Muscle layer of duodenum (tissue), 2 donors: ENCODE measurements at regions not wholly inside any gene's neighbourhood (a gene's known extent, or its start where the extent isn't known, plus 50 kb on each side); places are given as distances from the start of the nearest gene placed in this dataset.

ENCODE experiments used
- H3K27ac ChIP-seq: one replicate; pipeline ENCODE4 v1.7.0; 2013; ENCODE audit warnings: mild to moderate bottlenecking, low read length
- H3K27me3 ChIP-seq: one replicate; pipeline ENCODE4 v1.7.0; 2013; ENCODE audit warnings: low read depth, mild to moderate bottlenecking, control low read depth, low read length
- H3K36me3 ChIP-seq, 2 donors: one replicate each; pipeline ENCODE4 v1.7.0; 2013; ENCODE audit warnings: low read length in 2 of 2, control low read depth in 1 of 2, mild to moderate bottlenecking in 1 of 2; ENCODE audit not compliant: insufficient read depth in 2 of 2, control insufficient read depth in 1 of 2
- H3K4me1 ChIP-seq, 2 donors: one replicate each; pipeline ENCODE4 v1.7.0; 2013; ENCODE audit warnings: low read length in 2 of 2, mild to moderate bottlenecking in 2 of 2, control low read depth in 1 of 2, moderate library complexity in 1 of 2; ENCODE audit not compliant: insufficient read depth in 2 of 2, control insufficient read depth in 1 of 2
- H3K4me3 ChIP-seq, 2 donors: one replicate each; pipeline ENCODE4 v1.7.0; 2013; ENCODE audit warnings: low read length in 2 of 2, low read depth in 1 of 2, mild to moderate bottlenecking in 1 of 2
- H3K9me3 ChIP-seq, 2 donors: one replicate each; pipeline ENCODE4 v1.7.0; 2013; ENCODE audit warnings: low read length in 2 of 2, control low read depth in 1 of 2, mild to moderate bottlenecking in 1 of 2; ENCODE audit not compliant: control insufficient read depth in 1 of 2
- donor health status: healthy.

- Histone ChIP-seq H3K9me3 (no peaks in the 10 kb centered on the region), H3K36me3 (no peaks in the 10 kb centered on the region)
Observed at GRCh38 chr4:60588556-60588955, 611.6 kb upstream of the ADGRL3 start.

GRCh38 chr4:60589425-60589824, 610.7 kb upstream of the ADGRL3 start:
- H3K27me3 ChIP-seq: no peaks in the 10 kb centered on the region
- no peaks in the 10 kb centered on the region for H3K36me3 ChIP-seq
- no peak overlapping the region for H3K4me3 ChIP-seq
- H3K9me3 ChIP-seq: no peaks in the 10 kb centered on the region
- H3K27ac ChIP-seq: no peak overlapping the region
- no peaks in the 10 kb centered on the region for H3K4me1 ChIP-seq

More at GRCh38 chr4:60588556-60588955, 611.6 kb upstream of the ADGRL3 start:
- Histone ChIP-seq H3K4me1 (no peaks in the 10 kb centered on the region), H3K27me3 (no peaks in the 10 kb centered on the region), H3K4me3 (no peak overlapping the region), H3K27ac (no peak overlapping the region)

GRCh38 chr4:60590116-60590515, 610.0 kb upstream of the ADGRL3 start:
- Histone ChIP-seq H3K4me1 (no peaks in the 10 kb centered on the region), H3K27ac (no peak overlapping the region), H3K27me3 (no peaks in the 10 kb centered on the region), H3K4me3 (no peak overlapping the region), H3K36me3 (no peaks in the 10 kb centered on the region), H3K9me3 (no peaks in the 10 kb centered on the region)

GRCh38 chr4:60605646-60606354, 594.3 kb upstream of the ADGRL3 start:
- H3K36me3 ChIP-seq: no peaks in the 10 kb centered on the region
- no peak overlapping the region for H3K4me3 ChIP-seq
- no peaks in the 10 kb centered on the region for H3K9me3 ChIP-seq
- peaks cover 0 to 3% of the 10 kb centered on the region in 2 donors for H3K4me1 ChIP-seq
- H3K27ac ChIP-seq: no peak overlapping the region
- H3K27me3 ChIP-seq: no peaks in the 10 kb centered on the region

- Histone ChIP-seq H3K9me3 (no peaks in the 10 kb centered on the region), H3K27ac (no peak overlapping the region), H3K4me3 (no peak overlapping the region), H3K4me1 (peaks cover 0 to 2% of the 10 kb centered on the region in 2 donors), H3K36me3 (no peaks in the 10 kb centered on the region), H3K27me3 (no peaks in the 10 kb centered on the region)
Observed at GRCh38 chr4:60611762-60612496, 588.2 kb upstream of the ADGRL3 start.

GRCh38 chr4:60617731-60618130, 582.4 kb upstream of the ADGRL3 start:
- H3K9me3 ChIP-seq: no peaks in the 10 kb centered on the region
- H3K27ac ChIP-seq: no peak overlapping the region
- no peaks in the 10 kb centered on the region for H3K36me3 ChIP-seq
- H3K4me1 ChIP-seq: no peaks in the 10 kb centered on the region
- no peak overlapping the region for H3K4me3 ChIP-seq
- H3K27me3 ChIP-seq: no peaks in the 10 kb centered on the region

GRCh38 chr4:60619531-60620305, 580.4 kb upstream of the ADGRL3 start:
- Histone ChIP-seq H3K4me3 (no peak overlapping the region), H3K27ac (no peak overlapping the region), H3K9me3 (no peaks in the 10 kb centered on the region), H3K36me3 (no peaks in the 10 kb centered on the region), H3K4me1 (no peaks in the 10 kb centered on the region), H3K27me3 (no peaks in the 10 kb centered on the region)

GRCh38 chr4:60637976-60638375, 562.1 kb upstream of the ADGRL3 start:
- Histone ChIP-seq H3K27me3 (no peaks in the 10 kb centered on the region), H3K9me3 (peaks cover 0 to 11% of the 10 kb centered on the region in 2 donors), H3K4me3 (no peak overlapping the region), H3K27ac (no peak overlapping the region), H3K4me1 (no peaks in the 10 kb centered on the region), H3K36me3 (no peaks in the 10 kb centered on the region)

GRCh38 chr4:60648774-60649173, 551.4 kb upstream of the ADGRL3 start:
- Histone ChIP-seq H3K4me3 (no peak overlapping the region), H3K4me1 (no peaks in the 10 kb centered on the region), H3K27me3 (no peaks in the 10 kb centered on the region), H3K36me3 (no peaks in the 10 kb centered on the region), H3K27ac (no peak overlapping the region), H3K9me3 (no peaks in the 10 kb centered on the region)

GRCh38 chr4:60652933-60653332, 547.2 kb upstream of the ADGRL3 start:
- H3K27ac ChIP-seq: no peak overlapping the region

GRCh38 chr4:60655356-60655755, 544.8 kb upstream of the ADGRL3 start:
- peaks cover 0 to 2% of the 10 kb centered on the region in 2 donors for H3K9me3 ChIP-seq
- H3K4me3 ChIP-seq: no peak overlapping the region
- no peaks in the 10 kb centered on the region for H3K36me3 ChIP-seq
- no peaks in the 10 kb centered on the region for H3K4me1 ChIP-seq
- H3K27me3 ChIP-seq: no peaks in the 10 kb centered on the region
- H3K27ac ChIP-seq: no peak overlapping the region

More at GRCh38 chr4:60652933-60653332, 547.2 kb upstream of the ADGRL3 start:
- Histone ChIP-seq H3K36me3 (no peaks in the 10 kb centered on the region), H3K9me3 (no peaks in the 10 kb centered on the region), H3K4me3 (no peak overlapping the region), H3K27me3 (no peaks in the 10 kb centered on the region), H3K4me1 (no peaks in the 10 kb centered on the region)
